CD4-positive, alpha-beta T cell treated with Interleukin-6 at 100 ng/mL for 8 hours (primary cell): ENCODE measurements at regions not wholly inside any gene's neighbourhood (a gene's known extent, or its start where the extent isn't known, plus 50 kb on each side); places are given as distances from the start of the nearest gene placed in this dataset.
"Not testable (repeated sequence)": the region's sequence is repeated elsewhere in the genome, so short reads cannot be mapped to it uniquely, and the experiment has no call there.

ENCODE experiments used
- DNase-seq: peaks from one replicate; pipeline ENCODE4 v3.0.0-alpha.2; 2020; ENCODE audit warnings: mixed read lengths, low spot score

GRCh38 chr6:22106961-22107360 lies 189.9 kb downstream of the PRL start:
- no peak for DNase-seq

- no peak for DNase-seq
Observed at GRCh38 chr6:22108199-22108598, 188.6 kb downstream of the PRL start.

- DNase-seq = no peak
Observed at GRCh38 chr6:22110061-22110460, 186.8 kb downstream of the PRL start.

- no peak for DNase-seq
Observed at GRCh38 chr6:22112461-22112860, 184.4 kb downstream of the PRL start.

- no peak for DNase-seq
Observed at GRCh38 chr6:22113026-22113766, 183.6 kb downstream of the PRL start.

- no peak for DNase-seq
Observed at GRCh38 chr6:22115559-22115958, 181.3 kb downstream of the PRL start.

- no peak for DNase-seq
Observed at GRCh38 chr6:22117631-22118030, 179.2 kb downstream of the PRL start.

GRCh38 chr6:22119500-22119899 lies 177.3 kb downstream of the PRL start:
- no peak for DNase-seq

- no peak for DNase-seq
Observed at GRCh38 chr6:22124756-22125155, 172.1 kb downstream of the PRL start.

- no peak for DNase-seq
Observed at GRCh38 chr6:22126910-22127309, 169.9 kb downstream of the PRL start.

- no peak for DNase-seq
Observed at GRCh38 chr6:22129751-22130150, 167.1 kb downstream of the PRL start.

GRCh38 chr6:22132656-22133055 lies 164.2 kb downstream of the PRL start:
- no peak for DNase-seq

- DNase-seq = no peak
Observed at GRCh38 chr6:22133357-22133756, 163.5 kb downstream of the PRL start.

GRCh38 chr6:22134308-22134707 lies 162.5 kb downstream of the PRL start:
- no peak for DNase-seq

- no peak for DNase-seq
Observed at GRCh38 chr6:22135395-22135794, 161.4 kb downstream of the PRL start.

- DNase-seq = not testable (repeated sequence)
Observed at GRCh38 chr6:22140736-22141135, 156.1 kb downstream of the PRL start.

- no peak for DNase-seq
Observed at GRCh38 chr6:22141241-22141745, 155.5 kb downstream of the PRL start.

GRCh38 chr6:22142856-22143255 lies 154.0 kb downstream of the PRL start:
- DNase-seq = no peak

GRCh38 chr6:22145376-22145775 lies 151.5 kb downstream of the PRL start:
- no peak for DNase-seq

- no peak for DNase-seq
Observed at GRCh38 chr6:22145823-22146677, 150.8 kb downstream of the PRL start.

GRCh38 chr6:22146678-22146930 lies 150.2 kb downstream of the PRL start:
- no peak for DNase-seq

- no peak for DNase-seq
Observed at GRCh38 chr6:22146931-22147701, 149.7 kb downstream of the PRL start.
